HG03196 (cell line): ENCODE measurements at regions not wholly inside any gene's neighbourhood (a gene's known extent, or its start where the extent isn't known, plus 50 kb on each side); places are given as distances from the start of the nearest gene placed in this dataset.

ENCODE experiments used
- ATAC-seq: cut with Tn5 transposase; IDR thresholded peaks from one replicate; pipeline ENCODE4 v1.9.1; 2021; ENCODE audit not compliant: unreplicated experiment

GRCh38 chr3:20352546-20353179 is 166.7 kb upstream of the SGO1 start:
- no peak for ATAC-seq

GRCh38 chr3:20350449-20350848 is 164.4 kb upstream of the SGO1 start:
- no peak for ATAC-seq

- no peak for ATAC-seq
These were observed 160.9 kb upstream of the SGO1 start for GRCh38 chr3:20346916-20347315.

- no peak for ATAC-seq
These were observed 160.4 kb upstream of the SGO1 start for GRCh38 chr3:20346369-20346768.

- ATAC-seq = no peak
These were observed 158.5 kb upstream of the SGO1 start for GRCh38 chr3:20344400-20344959.

- no peak for ATAC-seq
These were observed 157.8 kb upstream of the SGO1 start for GRCh38 chr3:20343790-20344189.

- ATAC-seq = peak; percentile 92
These were observed 154.4 kb upstream of the SGO1 start for GRCh38 chr3:20340324-20340928.

GRCh38 chr3:20336572-20336971 is 150.6 kb upstream of the SGO1 start:
- ATAC-seq = no peak

- no peak for ATAC-seq
These were observed 148.8 kb upstream of the SGO1 start for GRCh38 chr3:20334842-20335241.

- ATAC-seq = no peak
These were observed 141.9 kb upstream of the SGO1 start for GRCh38 chr3:20327889-20328288.

- ATAC-seq = no peak
These were observed 140.5 kb upstream of the SGO1 start for GRCh38 chr3:20326541-20326940.

GRCh38 chr3:20325563-20325962 is 139.6 kb upstream of the SGO1 start:
- ATAC-seq = no peak

- ATAC-seq = peak; percentile 99
These were observed 138.9 kb upstream of the SGO1 start for GRCh38 chr3:20324664-20325478.

- ATAC-seq = no peak
These were observed 137.4 kb upstream of the SGO1 start for GRCh38 chr3:20323307-20323927.

- ATAC-seq = no peak
These were observed 136.1 kb upstream of the SGO1 start for GRCh38 chr3:20322085-20322484.

- ATAC-seq = no peak
These were observed 135.5 kb upstream of the SGO1 start for GRCh38 chr3:20321391-20322047.

GRCh38 chr3:20320489-20320888 is 134.5 kb upstream of the SGO1 start:
- no peak for ATAC-seq

GRCh38 chr3:20319551-20319950 is 133.5 kb upstream of the SGO1 start:
- no peak for ATAC-seq

GRCh38 chr3:20317616-20318015 is 131.6 kb upstream of the SGO1 start:
- no peak for ATAC-seq

GRCh38 chr3:20316238-20316637 is 130.2 kb upstream of the SGO1 start:
- ATAC-seq = no peak

- ATAC-seq = no peak
These were observed 124.6 kb upstream of the SGO1 start for GRCh38 chr3:20310629-20311028.
